MCF 10A (cell line): ENCODE measurements at regions not wholly inside any gene's neighbourhood (a gene's known extent, or its start where the extent isn't known, plus 50 kb on each side); places are given as distances from the start of the nearest gene placed in this dataset.

Experiments
- BruUV-seq: library from RNA; stranded (reverse); fragments of 400-500 nt; replicated peaks from 2 replicates; lab custom pipeline; 2021; lab: Mats Ljungman, UMichigan
- CTCF ChIA-PET: fragments of 300-600 bp; sonication (Branson Sonifier 250); formaldehyde crosslinking; extraction: SDS; loops from one replicate; lab custom pipeline; 2021; ENCODE audit warnings: antibody characterized with exemption, inconsistent platforms; lab: Yijun Ruan, JAX
- POLR2A ChIA-PET: fragments of 300-600, 350-650 bp; sonication (Branson Sonifier 250); formaldehyde crosslinking; extraction: SDS; loops from one replicate; lab custom pipeline; 2020; ENCODE audit warnings: antibody characterized with exemption, inconsistent platforms; lab: Yijun Ruan, JAX
- DNase-seq: peaks from one replicate; pipeline ENCODE4 v3.0.0-alpha.2; 2018; ENCODE audit not compliant: unreplicated experiment
- H3K27ac Mint-ChIP-seq: one replicate; pipeline ENCODE4 v1.8.0; 2022; ENCODE audit warnings: mild to moderate bottlenecking, low read depth, mixed read lengths; ENCODE audit not compliant: unreplicated experiment
- H3K27me3 Mint-ChIP-seq: one replicate; pipeline ENCODE4 v1.8.0; 2022; ENCODE audit warnings: mixed read lengths; ENCODE audit not compliant: insufficient read depth, unreplicated experiment
- H3K36me3 Mint-ChIP-seq: one replicate; pipeline ENCODE4 v1.8.0; 2022; ENCODE audit warnings: mild to moderate bottlenecking, moderate library complexity, mixed read lengths; ENCODE audit not compliant: insufficient read depth, unreplicated experiment
- H3K4me1 Mint-ChIP-seq: one replicate; pipeline ENCODE4 v1.8.0; 2022; ENCODE audit warnings: mixed read lengths; ENCODE audit not compliant: insufficient read depth, unreplicated experiment
- H3K4me3 Mint-ChIP-seq: one replicate; pipeline ENCODE4 v1.8.0; 2022; ENCODE audit warnings: mild to moderate bottlenecking, moderate library complexity, mixed read lengths; ENCODE audit not compliant: unreplicated experiment
- H3K9me3 Mint-ChIP-seq: one replicate; pipeline ENCODE4 v1.8.0; 2022; ENCODE audit warnings: mixed read lengths; ENCODE audit not compliant: unreplicated experiment
- intact Hi-C: fragments of 100-400 bp; cut with micrococcal nuclease; formaldehyde crosslinking; loops from 2 replicates; pipeline ENCODE4 v1.14.1; 2022
- TF ChIP-seq, protein P1 (sequence below): fragments of 200-600 bp; IDR thresholded peaks from one replicate; pipeline ENCODE4 v1.8.0; 2022; ENCODE audit warnings: antibody characterized with exemption, mild to moderate bottlenecking; ENCODE audit not compliant: unreplicated experiment

DNA sequence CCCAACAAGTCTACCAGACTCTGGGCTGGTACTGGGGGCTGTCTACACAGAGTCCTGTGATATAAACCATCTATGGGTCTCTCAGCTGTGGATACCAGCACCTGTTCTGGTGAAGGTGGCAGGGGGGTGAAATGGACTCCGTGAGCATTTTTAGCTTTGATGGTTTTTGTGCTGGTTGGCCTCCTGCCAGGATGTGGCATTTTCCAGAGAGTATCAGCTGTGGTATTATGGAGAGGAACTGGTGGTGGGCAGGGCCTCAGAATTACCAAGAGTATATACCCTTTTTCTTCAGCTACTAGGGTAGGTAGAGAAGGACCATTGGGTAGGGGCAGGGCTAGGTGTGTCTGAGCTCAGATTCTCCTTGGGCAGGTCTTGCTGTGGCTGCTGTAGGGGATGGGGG is 1920.9 kb upstream of the PCDH20 start:
- POLR2A ChIA-PET, result no interaction called here
- no peak overlapping the region for H3K4me3 Mint-ChIP-seq
- H3K27me3 Mint-ChIP-seq, result peaks cover 7% of the 10 kb centered on the region
- BruUV-seq, result no TSS peak
- TF ChIP-seq, protein P1, sequence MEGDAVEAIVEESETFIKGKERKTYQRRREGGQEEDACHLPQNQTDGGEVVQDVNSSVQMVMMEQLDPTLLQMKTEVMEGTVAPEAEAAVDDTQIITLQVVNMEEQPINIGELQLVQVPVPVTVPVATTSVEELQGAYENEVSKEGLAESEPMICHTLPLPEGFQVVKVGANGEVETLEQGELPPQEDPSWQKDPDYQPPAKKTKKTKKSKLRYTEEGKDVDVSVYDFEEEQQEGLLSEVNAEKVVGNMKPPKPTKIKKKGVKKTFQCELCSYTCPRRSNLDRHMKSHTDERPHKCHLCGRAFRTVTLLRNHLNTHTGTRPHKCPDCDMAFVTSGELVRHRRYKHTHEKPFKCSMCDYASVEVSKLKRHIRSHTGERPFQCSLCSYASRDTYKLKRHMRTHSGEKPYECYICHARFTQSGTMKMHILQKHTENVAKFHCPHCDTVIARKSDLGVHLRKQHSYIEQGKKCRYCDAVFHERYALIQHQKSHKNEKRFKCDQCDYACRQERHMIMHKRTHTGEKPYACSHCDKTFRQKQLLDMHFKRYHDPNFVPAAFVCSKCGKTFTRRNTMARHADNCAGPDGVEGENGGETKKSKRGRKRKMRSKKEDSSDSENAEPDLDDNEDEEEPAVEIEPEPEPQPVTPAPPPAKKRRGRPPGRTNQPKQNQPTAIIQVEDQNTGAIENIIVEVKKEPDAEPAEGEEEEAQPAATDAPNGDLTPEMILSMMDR, result no peak
- DNase-seq, result no peak
- no peaks in the 10 kb centered on the region for H3K36me3 Mint-ChIP-seq
- H3K4me1 Mint-ChIP-seq, result no peaks in the 10 kb centered on the region
- CTCF ChIA-PET, result no interaction called here
- intact Hi-C loops, result no loop called here
- no peak overlapping the region for H3K27ac Mint-ChIP-seq
- peaks cover 8% of the 10 kb centered on the region for H3K9me3 Mint-ChIP-seq

DNA sequence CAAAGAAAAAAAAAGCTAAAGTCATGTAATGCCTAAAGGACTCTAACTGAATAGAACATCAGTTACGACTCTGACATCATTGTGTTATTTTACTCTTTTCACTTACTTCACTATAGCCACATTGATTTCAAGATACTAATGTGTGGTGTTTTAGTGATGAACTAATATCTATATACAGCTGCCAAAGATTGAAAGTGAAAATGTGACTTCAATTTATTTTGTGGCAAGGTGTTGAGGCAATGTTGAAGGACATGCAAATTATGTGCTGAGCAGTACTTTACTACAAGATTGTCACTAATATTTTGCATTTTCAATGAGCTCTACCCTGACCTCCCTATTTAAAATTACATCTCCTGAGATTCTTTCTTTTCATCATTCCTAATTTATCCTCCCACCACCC is 1911.9 kb upstream of the PCDH20 start:
- Mint-ChIP-seq H3K9me3 (no peaks in the 10 kb centered on the region), H3K27me3 (no peaks in the 10 kb centered on the region), H3K36me3 (no peaks in the 10 kb centered on the region), H3K4me1 (no peaks in the 10 kb centered on the region), H3K4me3 (no peak overlapping the region), H3K27ac (no peak overlapping the region)
- TF ChIP-seq, protein P1, result no peak
- POLR2A ChIA-PET, result no interaction called here
- DNase-seq, result no peak
- CTCF ChIA-PET, result interaction anchor here (0.7 kb wide), 1 partner anchor 18 kb away, joined by 3 read pairs; no protein-coding TSS in a partner anchor
- BruUV-seq, result no TSS peak
- intact Hi-C loops, result no loop called here

DNA sequence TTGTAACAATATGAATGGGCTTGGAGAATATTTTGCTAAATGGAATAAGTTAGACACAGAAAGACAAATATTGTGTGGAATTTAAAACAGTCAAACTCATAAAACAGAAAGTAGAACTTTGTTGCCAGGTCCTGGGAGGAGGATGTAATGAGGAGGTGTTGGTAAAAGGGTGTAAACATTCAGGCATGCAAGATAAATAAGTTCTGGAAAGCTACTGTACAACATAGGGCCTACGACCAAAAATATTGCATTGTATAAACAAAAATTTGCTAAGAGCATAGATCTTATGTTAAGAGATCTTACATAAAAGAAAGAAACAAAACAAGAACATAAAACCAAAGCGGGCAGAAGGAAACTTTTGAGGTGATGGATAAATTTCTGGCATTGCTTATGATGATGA is 1907.8 kb upstream of the PCDH20 start:
- H3K27me3 Mint-ChIP-seq, result no peaks in the 10 kb centered on the region
- H3K36me3 Mint-ChIP-seq, result no peaks in the 10 kb centered on the region
- intact Hi-C loops, result no loop called here
- no peaks in the 10 kb centered on the region for H3K4me1 Mint-ChIP-seq
- H3K27ac Mint-ChIP-seq, result no peak overlapping the region
- POLR2A ChIA-PET, result no interaction called here
- no peak for DNase-seq
- H3K9me3 Mint-ChIP-seq, result no peaks in the 10 kb centered on the region
- no TSS peak for BruUV-seq
- H3K4me3 Mint-ChIP-seq, result no peak overlapping the region
- CTCF ChIA-PET, result no interaction called here
- TF ChIP-seq, protein P1, result no peak

DNA sequence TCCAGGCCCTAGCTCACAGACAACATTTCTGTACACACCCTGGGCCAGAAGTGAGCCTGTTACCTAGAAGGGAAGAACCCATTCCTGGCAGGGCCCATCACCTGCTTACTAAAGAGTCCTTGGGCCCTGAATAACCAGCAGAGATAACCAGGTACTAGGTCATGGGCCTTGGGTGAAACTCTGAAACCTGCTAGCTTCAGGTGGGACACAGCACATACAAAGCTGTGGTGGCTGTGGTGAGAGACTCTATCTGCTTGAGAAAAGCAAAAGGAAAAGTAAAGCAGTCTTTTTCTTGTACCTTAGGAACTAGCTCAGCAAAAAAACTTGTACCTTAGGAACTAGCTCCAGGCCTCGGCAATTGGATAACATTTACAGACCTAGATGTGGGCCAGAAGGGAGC is 1895.9 kb upstream of the PCDH20 start:
- POLR2A ChIA-PET, result no interaction called here
- Mint-ChIP-seq H3K9me3 (no peaks in the 10 kb centered on the region), H3K4me1 (no peaks in the 10 kb centered on the region), H3K27ac (no peak overlapping the region), H3K27me3 (no peaks in the 10 kb centered on the region), H3K36me3 (no peaks in the 10 kb centered on the region), H3K4me3 (no peak overlapping the region)
- CTCF ChIA-PET, result no interaction called here
- no TSS peak for BruUV-seq
- DNase-seq, result no peak
- intact Hi-C loops, result no loop called here
- TF ChIP-seq, protein P1, result no peak
